ENCODE measurements at regions not wholly inside any gene's neighbourhood (a gene's known extent, or its start where the extent isn't known, plus 50 kb on each side); places are given as distances from the start of the nearest gene placed in this dataset.

GRCh38 chr1:244335456-244335855, 116.3 kb downstream of the ADSS2 start:
- no peak for TF ChIP-seq POLR2A (IDR thresholded peaks at IDR 0.05; ENCODE audit: low read depth, low read length)
- FAIRE-seq, result no peak
- DNase-seq (ENCODE audit: insufficient read length, low spot score), result no peak

DNA sequence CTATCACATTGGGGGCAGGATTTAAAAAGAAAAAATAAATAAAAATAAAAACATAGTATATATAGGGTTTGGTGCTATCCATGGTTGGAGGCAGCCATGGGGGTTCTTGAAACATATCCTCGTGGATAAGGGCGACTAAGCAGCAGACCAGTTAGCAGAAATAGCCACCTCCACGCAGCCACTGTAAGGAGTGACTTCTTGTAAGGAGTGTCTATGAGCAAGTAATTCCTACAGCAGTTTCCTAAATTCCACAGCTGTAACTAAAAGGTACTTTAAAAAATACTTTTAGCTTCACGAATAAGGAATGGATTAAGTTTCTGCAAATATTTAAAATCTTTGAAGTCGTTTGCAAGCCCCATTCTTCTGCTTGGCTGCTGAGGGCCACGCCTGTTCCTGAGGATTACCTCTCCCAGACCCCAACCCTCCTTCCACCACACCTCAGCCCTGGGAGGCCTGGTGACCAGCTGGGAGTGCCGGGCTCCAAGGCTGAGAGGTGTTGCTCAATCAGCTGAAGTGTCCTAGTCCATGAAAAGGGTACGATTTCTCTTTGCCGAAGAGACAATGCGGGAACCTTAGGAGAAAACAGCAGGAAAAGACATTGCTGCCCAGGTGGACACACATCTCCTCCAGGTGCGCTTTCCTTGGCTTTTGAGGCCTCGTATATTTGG, 115.3 kb downstream of the ADSS2 start:
- DNase-seq (ENCODE audit: insufficient read length, low spot score) (no peak), FAIRE-seq (no peak)
- no peak for TF ChIP-seq POLR2A (IDR thresholded peaks at IDR 0.05; ENCODE audit: low read depth, low read length)

GRCh38 chr1:244337839-244338238, 113.9 kb downstream of the ADSS2 start:
- no peak for TF ChIP-seq POLR2A (IDR thresholded peaks at IDR 0.05; ENCODE audit: low read depth, low read length)
- DNase-seq (ENCODE audit: insufficient read length, low spot score) (no peak), FAIRE-seq (no peak)

DNA sequence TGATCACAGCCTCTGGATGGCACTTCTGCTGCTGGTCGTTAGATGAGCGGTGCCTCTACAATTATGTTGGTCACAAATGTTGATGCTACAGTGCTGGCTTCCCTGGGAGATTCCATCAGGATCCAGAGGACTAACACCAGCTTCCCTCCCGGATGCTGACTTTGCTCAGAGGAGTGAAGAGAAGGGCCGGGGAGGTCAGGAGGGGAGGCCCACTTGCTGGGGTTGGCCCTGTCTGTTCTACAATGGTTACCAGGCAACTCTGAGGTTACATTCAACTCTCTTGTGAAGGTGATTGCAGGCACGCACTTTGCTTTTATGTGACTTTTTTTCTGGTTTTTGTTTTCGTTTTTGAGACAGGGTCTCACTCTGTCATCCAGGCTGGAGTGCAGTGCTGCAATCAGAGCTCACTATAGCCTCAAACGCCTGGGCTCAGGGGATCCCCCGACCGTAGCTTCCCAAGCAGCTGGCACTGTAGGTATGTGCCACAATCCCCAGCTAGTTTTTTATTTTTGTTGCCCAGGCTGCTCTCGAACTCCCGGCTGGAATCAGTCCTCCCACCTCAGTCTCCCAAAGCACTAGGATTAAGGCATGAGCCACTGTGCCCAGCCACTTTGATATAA, 112.5 kb downstream of the ADSS2 start:
- FAIRE-seq (no peak), DNase-seq (ENCODE audit: insufficient read length, low spot score) (no peak)
- TF ChIP-seq POLR2A (IDR thresholded peaks at IDR 0.05; ENCODE audit: low read depth, low read length), result no peak

- DNase-seq (ENCODE audit: insufficient read length, low spot score) (no peak), FAIRE-seq (no peak)
Measured at GRCh38 chr1:244339776-244340175, 111.9 kb downstream of the ADSS2 start.

DNA sequence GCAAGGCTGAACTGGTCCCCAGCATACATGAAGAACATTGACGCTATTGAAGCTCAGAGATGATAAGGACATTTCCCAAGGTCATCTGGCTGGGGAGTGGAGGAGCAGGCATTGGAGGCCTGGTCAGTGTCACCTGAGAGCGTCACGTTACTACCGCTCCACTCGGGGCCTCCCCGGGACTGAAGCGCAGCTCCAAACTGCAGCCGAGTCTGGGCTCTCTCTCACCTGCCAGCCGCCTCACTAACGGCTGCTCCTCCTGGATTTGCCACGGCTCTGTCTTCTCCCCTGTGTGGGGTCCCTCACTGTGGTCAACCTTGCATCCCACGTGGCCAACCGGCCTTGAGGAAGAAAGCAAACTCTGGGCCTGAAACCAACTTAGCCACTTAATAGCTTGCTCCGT, 111.3 kb downstream of the ADSS2 start:
- TF ChIP-seq POLR2A (IDR thresholded peaks at IDR 0.05; ENCODE audit: low read depth, low read length), result no peak
- FAIRE-seq (no peak), DNase-seq (ENCODE audit: insufficient read length, low spot score) (no peak)

More at GRCh38 chr1:244339776-244340175, 111.9 kb downstream of the ADSS2 start:
- no peak for TF ChIP-seq POLR2A (IDR thresholded peaks at IDR 0.05; ENCODE audit: low read depth, low read length)

DNA sequence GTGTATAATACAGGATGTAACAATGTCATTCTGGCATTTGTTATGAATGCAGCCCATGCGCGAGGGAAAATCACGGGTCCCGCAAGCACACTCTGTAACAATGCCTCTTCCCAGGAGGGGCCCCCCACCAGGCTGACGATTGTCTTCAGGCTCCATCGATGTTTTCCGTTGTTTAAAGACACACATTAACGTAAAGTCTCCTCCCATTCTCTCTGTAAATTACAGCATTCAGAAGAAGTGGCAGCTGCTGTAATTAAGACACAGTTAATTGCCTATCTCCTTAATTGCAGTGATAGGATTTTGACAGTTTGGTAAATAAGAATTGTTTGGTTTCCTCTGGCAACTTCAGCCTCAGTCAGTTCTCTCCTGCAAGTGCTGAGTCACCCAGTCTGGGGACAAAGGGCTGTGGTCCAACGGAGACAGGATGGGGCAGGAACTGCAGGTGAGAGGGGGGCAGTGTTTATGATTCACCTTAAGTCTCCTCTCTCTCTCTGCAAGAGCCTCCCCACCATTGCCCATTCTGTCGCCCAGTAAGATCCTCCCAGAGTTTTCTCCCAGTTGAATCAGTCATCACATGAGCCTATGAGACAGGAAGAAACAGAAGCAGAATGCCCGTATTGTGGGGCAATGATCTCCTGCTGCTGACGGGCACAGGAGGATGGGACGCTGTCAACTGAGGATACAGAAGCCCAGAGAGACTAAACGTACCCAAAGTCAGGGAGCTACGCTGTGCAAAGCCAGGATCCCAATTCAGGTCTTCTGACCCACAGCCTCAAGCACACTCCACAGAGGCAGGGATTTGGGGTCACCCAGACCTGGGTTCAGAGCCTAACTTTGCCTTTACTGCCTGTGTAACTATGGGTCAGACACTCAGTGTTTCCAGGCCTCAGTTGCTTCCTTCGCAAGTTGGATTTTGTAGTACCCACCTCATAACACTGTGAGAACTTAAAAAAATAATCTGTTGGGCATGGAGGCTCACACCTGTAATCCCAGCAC, 110.0 kb downstream of the ADSS2 start:
- DNase-seq (ENCODE audit: insufficient read length, low spot score), result peak; percentile 26
- TF ChIP-seq POLR2A (IDR thresholded peaks at IDR 0.05; ENCODE audit: low read depth, low read length), result no peak

GRCh38 chr1:244344001-244344400, 107.7 kb downstream of the ADSS2 start:
- DNase-seq (ENCODE audit: insufficient read length, low spot score) (no peak), FAIRE-seq (no peak)
- no peak for TF ChIP-seq POLR2A (IDR thresholded peaks at IDR 0.05; ENCODE audit: low read depth, low read length)

More for the DNA sequence above, 110.0 kb downstream of the ADSS2 start:
- FAIRE-seq, result no peak

- no peak for TF ChIP-seq POLR2A (IDR thresholded peaks at IDR 0.05; ENCODE audit: low read depth, low read length)
- FAIRE-seq, result no peak
Measured at GRCh38 chr1:244346972-244347618, 104.6 kb downstream of the ADSS2 start.

GRCh38 chr1:244347942-244348341, 103.8 kb downstream of the ADSS2 start:
- no peak for TF ChIP-seq POLR2A (IDR thresholded peaks at IDR 0.05; ENCODE audit: low read depth, low read length)
- DNase-seq (ENCODE audit: insufficient read length, low spot score) (no peak), FAIRE-seq (no peak)

More at GRCh38 chr1:244346972-244347618, 104.6 kb downstream of the ADSS2 start:
- DNase-seq (ENCODE audit: insufficient read length, low spot score), result no peak

DNA sequence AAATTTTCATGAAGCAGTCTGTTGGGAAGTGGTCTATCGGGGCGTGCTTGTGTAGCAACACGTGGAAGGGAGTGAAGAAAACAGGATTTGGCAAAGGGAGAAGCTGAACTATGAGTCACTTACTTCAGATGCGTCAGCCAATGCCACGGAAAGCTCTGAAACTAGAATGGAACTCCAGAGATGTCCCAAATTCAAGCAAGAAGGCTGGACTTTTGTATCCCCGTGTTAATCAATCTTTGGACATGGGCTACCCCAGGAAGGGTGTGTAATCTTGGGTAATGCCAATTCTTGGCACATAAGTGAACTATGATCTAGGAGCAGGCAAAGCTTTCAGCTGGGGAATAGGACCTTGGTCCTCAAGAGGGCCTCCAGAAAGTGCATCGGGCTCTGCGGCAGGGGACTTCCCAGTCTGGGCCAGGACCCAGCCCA, 102.6 kb downstream of the ADSS2 start:
- no peak for FAIRE-seq
- no peak for TF ChIP-seq POLR2A (IDR thresholded peaks at IDR 0.05; ENCODE audit: low read depth, low read length)
- DNase-seq (ENCODE audit: insufficient read length, low spot score), result peak; percentile 45

GRCh38 chr1:244349581-244350001, 102.1 kb downstream of the ADSS2 start:
- no peak for TF ChIP-seq POLR2A (IDR thresholded peaks at IDR 0.05; ENCODE audit: low read depth, low read length)
- no peak for DNase-seq (ENCODE audit: insufficient read length, low spot score)

DNA sequence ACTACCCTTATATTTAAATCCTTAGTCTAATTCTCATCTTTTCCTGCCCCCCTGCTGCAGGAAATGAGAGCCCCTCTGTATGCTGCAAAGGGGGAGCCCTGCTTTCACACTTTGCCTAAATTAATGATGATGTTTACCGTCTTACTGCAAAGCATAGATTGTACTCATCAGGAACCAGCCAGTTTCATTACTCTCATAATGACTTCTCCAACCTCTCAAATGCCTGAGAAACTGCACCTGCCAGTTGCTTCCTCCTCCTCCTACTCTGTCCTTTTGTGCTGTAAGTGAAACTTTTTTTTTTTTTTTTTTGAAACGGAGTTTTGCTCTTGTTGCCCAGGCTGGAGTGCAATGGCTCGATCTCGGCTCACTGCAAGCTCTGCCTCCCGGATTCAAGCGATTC, 101.7 kb downstream of the ADSS2 start:
- FAIRE-seq (no peak), DNase-seq (ENCODE audit: insufficient read length, low spot score) (no peak)
- no peak for TF ChIP-seq POLR2A (IDR thresholded peaks at IDR 0.05; ENCODE audit: low read depth, low read length)

More at GRCh38 chr1:244349581-244350001, 102.1 kb downstream of the ADSS2 start:
- FAIRE-seq, result no peak

Data from H54 (cell line).